ENCODE measurements at regions not wholly inside any gene's neighbourhood (a gene's known extent, or its start where the extent isn't known, plus 50 kb on each side); places are given as distances from the start of the nearest gene placed in this dataset.
"Not testable (repeated sequence)": the region's sequence is repeated elsewhere in the genome, so short reads cannot be mapped to it uniquely, and the experiment has no call there.

DNA sequence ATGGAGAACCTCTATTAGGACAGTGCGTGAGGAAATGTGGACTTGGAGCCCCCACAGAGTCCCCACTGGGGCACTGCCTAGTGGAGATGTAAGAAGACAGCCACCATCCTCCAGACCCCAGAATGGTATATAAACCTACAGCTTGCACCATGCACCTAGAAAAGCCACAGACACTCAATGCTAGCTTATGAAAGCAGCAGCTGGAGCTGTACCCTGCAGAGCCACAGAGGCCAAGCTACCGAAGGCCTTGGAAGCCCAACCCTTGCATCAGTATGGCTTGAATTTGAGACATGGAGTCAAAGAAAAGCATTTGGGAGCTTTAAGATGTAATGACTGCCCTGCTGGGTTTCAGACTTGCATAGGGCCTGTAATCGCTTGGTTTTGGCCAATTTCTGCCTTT lies 361.3 kb downstream of the ZNF248 start:
- ChIA-PET CTCF (interaction anchor here (0.6 kb wide), 1 partner anchor 1747 kb away, joined by 3 read pairs; no protein-coding TSS in a partner anchor), POLR2A (no interaction called here)
- Mint-ChIP-seq H3K4me3 (no peak overlapping the region), H3K9me3 (no peaks in the 10 kb centered on the region), H3K4me1 (ENCODE audit: low read depth) (no peaks in the 10 kb centered on the region), H3K27ac (no peak overlapping the region), H3K27me3 (no peaks in the 10 kb centered on the region), H3K36me3 (ENCODE audit: low read depth) (no peaks in the 10 kb centered on the region)
- intact Hi-C loops (cut with micrococcal nuclease) = loop anchor here (10.0 kb wide), 1 partner anchor 611 kb away; no protein-coding TSS in a partner anchor
- ATAC-seq (no peak), DNase-seq (no peak)
- TF ChIP-seq, protein P1, sequence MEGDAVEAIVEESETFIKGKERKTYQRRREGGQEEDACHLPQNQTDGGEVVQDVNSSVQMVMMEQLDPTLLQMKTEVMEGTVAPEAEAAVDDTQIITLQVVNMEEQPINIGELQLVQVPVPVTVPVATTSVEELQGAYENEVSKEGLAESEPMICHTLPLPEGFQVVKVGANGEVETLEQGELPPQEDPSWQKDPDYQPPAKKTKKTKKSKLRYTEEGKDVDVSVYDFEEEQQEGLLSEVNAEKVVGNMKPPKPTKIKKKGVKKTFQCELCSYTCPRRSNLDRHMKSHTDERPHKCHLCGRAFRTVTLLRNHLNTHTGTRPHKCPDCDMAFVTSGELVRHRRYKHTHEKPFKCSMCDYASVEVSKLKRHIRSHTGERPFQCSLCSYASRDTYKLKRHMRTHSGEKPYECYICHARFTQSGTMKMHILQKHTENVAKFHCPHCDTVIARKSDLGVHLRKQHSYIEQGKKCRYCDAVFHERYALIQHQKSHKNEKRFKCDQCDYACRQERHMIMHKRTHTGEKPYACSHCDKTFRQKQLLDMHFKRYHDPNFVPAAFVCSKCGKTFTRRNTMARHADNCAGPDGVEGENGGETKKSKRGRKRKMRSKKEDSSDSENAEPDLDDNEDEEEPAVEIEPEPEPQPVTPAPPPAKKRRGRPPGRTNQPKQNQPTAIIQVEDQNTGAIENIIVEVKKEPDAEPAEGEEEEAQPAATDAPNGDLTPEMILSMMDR (IDR thresholded peaks at IDR 0.05) = no peak

DNA sequence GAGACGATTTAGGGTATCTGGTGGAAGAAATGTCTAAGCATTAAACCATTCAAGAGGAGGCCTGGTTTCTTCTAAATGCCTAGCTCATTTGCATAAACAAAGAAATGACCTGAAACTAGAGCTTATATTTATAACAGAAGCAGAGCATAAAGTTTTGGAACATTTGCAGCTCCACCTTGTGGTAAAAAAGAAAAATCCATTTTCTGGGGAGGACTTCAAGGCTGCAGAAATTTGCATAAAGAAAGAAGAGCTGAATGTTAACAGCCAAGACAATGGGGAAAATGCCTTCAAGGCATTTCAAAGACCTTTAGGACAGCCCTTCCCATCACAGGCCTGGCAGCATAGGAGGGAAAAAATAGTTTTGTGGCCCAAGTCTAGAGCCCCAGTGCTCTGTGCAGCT lies 362.0 kb downstream of the ZNF248 start:
- Mint-ChIP-seq H3K4me1 (ENCODE audit: low read depth) (no peaks in the 10 kb centered on the region), H3K4me3 (no peak overlapping the region), H3K9me3 (peaks cover 2% of the 10 kb centered on the region), H3K27me3 (no peaks in the 10 kb centered on the region), H3K36me3 (ENCODE audit: low read depth) (no peaks in the 10 kb centered on the region), H3K27ac (no peak overlapping the region)
- POLR2A ChIA-PET = no interaction called here
- intact Hi-C loops (cut with micrococcal nuclease) = loop anchor here (10.0 kb wide), 1 partner anchor 611 kb away; no protein-coding TSS in a partner anchor
- TF ChIP-seq, protein P1 (IDR thresholded peaks at IDR 0.05) = no peak
- no peak for ATAC-seq
- DNase-seq = no peak
- CTCF ChIA-PET = interaction anchor here (0.6 to 0.9 kb wide), 3 partner anchors 9 to 1746 kb away, joined by 3 read pairs; no protein-coding TSS in a partner anchor

DNA sequence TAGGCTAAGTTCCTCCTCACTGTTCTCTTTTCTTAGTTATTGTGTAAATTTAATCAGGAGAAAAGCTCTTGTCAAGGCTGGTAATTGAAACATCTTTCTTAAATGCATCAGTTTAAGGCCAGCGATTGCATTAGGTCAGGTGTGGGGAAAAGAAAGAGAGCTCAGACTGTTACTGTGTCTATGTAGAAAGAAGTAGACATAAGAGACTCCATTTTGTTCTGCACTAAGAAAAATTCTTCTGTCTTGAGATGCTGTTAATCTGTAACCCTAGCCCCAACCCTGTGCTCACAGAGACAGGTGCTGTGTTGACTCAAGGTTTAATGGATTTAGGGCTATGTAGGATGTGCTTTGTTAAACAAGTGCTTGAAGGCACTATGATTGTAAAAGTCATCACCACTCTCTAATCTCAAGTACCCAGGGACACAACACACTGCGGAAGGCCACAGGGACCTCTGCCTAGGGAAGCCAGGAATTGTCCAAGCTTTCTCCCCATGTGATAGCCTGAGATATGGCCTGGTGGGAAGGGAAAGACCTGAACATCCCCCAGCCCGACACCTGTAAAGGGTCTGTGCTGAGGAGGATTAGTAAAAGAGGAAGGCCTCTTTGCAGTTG lies 364.1 kb downstream of the ZNF248 start:
- intact Hi-C loops (cut with micrococcal nuclease) = loop anchor here (10.0 kb wide), 1 partner anchor 608 kb away; no protein-coding TSS in a partner anchor
- H3K36me3 Mint-ChIP-seq (ENCODE audit: low read depth); H3K4me3 Mint-ChIP-seq; CTCF ChIA-PET; DNase-seq; ATAC-seq; POLR2A ChIA-PET; H3K4me1 Mint-ChIP-seq (ENCODE audit: low read depth); H3K27ac Mint-ChIP-seq; H3K27me3 Mint-ChIP-seq; H3K9me3 Mint-ChIP-seq: not testable (repeated sequence)

DNA sequence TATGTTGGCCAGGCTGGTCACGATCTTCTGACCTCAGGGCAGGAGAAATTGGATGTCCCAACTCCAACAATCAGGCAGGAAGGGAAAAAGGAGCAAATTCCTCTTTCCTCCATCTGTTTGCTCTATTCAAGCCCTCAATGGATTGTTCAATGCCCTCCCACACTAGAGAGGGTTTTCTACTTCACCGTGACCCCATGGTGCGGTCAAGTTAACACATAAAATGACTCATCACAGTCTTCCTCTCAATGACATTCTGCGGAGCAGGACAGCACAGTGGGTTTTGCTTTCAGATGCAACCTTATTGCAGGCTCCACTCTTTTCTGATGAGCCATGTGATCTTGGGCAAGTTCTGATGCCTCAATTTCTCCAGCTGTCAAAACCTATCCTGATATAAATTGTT lies 364.9 kb downstream of the ANKRD30A start:
- ATAC-seq (no peak), DNase-seq (no peak)
- H3K36me3 Mint-ChIP-seq (ENCODE audit: low read depth) = no peaks in the 10 kb centered on the region
- intact Hi-C loops (cut with micrococcal nuclease) = loop anchor here (10.0 kb wide), 1 partner anchor 605 kb away; no protein-coding TSS in a partner anchor
- peaks cover 3% of the 10 kb centered on the region for H3K9me3 Mint-ChIP-seq
- ChIA-PET CTCF (no interaction called here), POLR2A (no interaction called here)
- H3K4me3 Mint-ChIP-seq = no peak overlapping the region
- TF ChIP-seq, protein P1 (IDR thresholded peaks at IDR 0.05) = no peak
- no peaks in the 10 kb centered on the region for H3K27me3 Mint-ChIP-seq
- no peaks in the 10 kb centered on the region for H3K4me1 Mint-ChIP-seq (ENCODE audit: low read depth)
- no peak overlapping the region for H3K27ac Mint-ChIP-seq

- Mint-ChIP-seq H3K9me3 (peaks cover 3% of the 10 kb centered on the region), H3K4me1 (ENCODE audit: low read depth) (no peaks in the 10 kb centered on the region), H3K27ac (no peak overlapping the region), H3K27me3 (no peaks in the 10 kb centered on the region), H3K4me3 (no peak overlapping the region), H3K36me3 (ENCODE audit: low read depth) (no peaks in the 10 kb centered on the region)
- ChIA-PET CTCF (no interaction called here), POLR2A (no interaction called here)
- DNase-seq (no peak), ATAC-seq (no peak)
- TF ChIP-seq, protein P1 (IDR thresholded peaks at IDR 0.05) = no peak
- intact Hi-C loops (cut with micrococcal nuclease) = loop anchor here (10.0 kb wide), 1 partner anchor 605 kb away; no protein-coding TSS in a partner anchor
These were observed 364.2 kb downstream of the ANKRD30A start for GRCh38 chr10:37489658-37490003.

Measured in activated CD8-positive, alpha-beta T cell treated with anti-CD3 and anti-CD28 coated beads for 36 hours (primary cell).